GM23338 (cell line): ENCODE measurements at regions not wholly inside any gene's neighbourhood (a gene's known extent, or its start where the extent isn't known, plus 50 kb on each side); places are given as distances from the start of the nearest gene placed in this dataset.

Source experiments
- EZH2 ChIP-seq: fragments of 200-600 bp; sonication (generic); IDR thresholded peaks from one replicate; pipeline ENCODE4 v1.8.0; 2017; ENCODE audit warnings: antibody characterized with exemption, mild to moderate bottlenecking, low read depth; ENCODE audit not compliant: unreplicated experiment
- EZH2phosphoT487 ChIP-seq: fragments of 200-600 bp; sonication (generic); IDR thresholded peaks from one replicate; pipeline ENCODE4 v1.8.1; 2018; ENCODE audit warnings: antibody characterized with exemption; ENCODE audit not compliant: unreplicated experiment
- POLR2AphosphoS5 ChIP-seq: IDR thresholded peaks from 2 replicates; pipeline ENCODE4 v1.6.1; 2016; ENCODE audit warnings: antibody characterized with exemption, low read depth
- TF ChIP-seq, protein P1 (sequence below), 2 experiments: fragments of 200-600 bp in 1 of 2; sonication (generic) in 1 of 2; conservative IDR thresholded peaks; 2 replicates each; pipeline versions ENCODE4 v1.5.1 to v1.6.1; 2016 to 2017; ENCODE audit warnings: antibody characterized with exemption in 2 of 2, low read depth in 2 of 2, mild to moderate bottlenecking in 2 of 2, moderate library complexity in 1 of 2
- TF ChIP-seq, protein P2 (sequence below): IDR thresholded peaks from 2 replicates; pipeline ENCODE4 v1.6.1; 2016; ENCODE audit warnings: antibody characterized with exemption

DNA sequence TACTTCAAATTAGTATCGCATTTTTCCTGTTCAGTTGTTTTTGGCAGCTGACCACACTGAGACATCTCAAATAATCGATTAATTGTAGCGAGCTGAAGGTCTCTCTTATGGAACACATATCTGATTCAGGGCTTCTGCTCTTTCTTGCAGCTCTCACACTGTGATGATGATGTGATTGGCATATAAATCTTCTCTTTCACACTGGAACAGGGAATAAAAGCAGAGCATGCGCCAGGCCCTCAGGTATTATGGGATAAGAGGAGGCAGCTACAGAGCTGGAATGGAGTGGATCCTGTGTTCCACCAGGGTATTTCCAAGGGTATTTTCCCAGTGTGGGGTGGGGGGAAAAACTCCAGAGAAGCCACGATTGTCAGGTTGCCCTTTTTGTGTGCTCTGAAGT, 265.4 kb upstream of the CASK start:
- TF ChIP-seq, protein P1, sequence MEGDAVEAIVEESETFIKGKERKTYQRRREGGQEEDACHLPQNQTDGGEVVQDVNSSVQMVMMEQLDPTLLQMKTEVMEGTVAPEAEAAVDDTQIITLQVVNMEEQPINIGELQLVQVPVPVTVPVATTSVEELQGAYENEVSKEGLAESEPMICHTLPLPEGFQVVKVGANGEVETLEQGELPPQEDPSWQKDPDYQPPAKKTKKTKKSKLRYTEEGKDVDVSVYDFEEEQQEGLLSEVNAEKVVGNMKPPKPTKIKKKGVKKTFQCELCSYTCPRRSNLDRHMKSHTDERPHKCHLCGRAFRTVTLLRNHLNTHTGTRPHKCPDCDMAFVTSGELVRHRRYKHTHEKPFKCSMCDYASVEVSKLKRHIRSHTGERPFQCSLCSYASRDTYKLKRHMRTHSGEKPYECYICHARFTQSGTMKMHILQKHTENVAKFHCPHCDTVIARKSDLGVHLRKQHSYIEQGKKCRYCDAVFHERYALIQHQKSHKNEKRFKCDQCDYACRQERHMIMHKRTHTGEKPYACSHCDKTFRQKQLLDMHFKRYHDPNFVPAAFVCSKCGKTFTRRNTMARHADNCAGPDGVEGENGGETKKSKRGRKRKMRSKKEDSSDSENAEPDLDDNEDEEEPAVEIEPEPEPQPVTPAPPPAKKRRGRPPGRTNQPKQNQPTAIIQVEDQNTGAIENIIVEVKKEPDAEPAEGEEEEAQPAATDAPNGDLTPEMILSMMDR (conservative IDR thresholded peaks at IDR 0.05; ENCODE audit: low read depth in 2 of 2) = no peak
- TF ChIP-seq EZH2 = no peak
- no peak for TF ChIP-seq EZH2phosphoT487
- TF ChIP-seq, protein P2, sequence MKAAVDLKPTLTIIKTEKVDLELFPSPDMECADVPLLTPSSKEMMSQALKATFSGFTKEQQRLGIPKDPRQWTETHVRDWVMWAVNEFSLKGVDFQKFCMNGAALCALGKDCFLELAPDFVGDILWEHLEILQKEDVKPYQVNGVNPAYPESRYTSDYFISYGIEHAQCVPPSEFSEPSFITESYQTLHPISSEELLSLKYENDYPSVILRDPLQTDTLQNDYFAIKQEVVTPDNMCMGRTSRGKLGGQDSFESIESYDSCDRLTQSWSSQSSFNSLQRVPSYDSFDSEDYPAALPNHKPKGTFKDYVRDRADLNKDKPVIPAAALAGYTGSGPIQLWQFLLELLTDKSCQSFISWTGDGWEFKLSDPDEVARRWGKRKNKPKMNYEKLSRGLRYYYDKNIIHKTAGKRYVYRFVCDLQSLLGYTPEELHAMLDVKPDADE = no peak
- no peak for TF ChIP-seq POLR2AphosphoS5
